ENCODE measurements at regions not wholly inside any gene's neighbourhood (a gene's known extent, or its start where the extent isn't known, plus 50 kb on each side); places are given as distances from the start of the nearest gene placed in this dataset.

DNA sequence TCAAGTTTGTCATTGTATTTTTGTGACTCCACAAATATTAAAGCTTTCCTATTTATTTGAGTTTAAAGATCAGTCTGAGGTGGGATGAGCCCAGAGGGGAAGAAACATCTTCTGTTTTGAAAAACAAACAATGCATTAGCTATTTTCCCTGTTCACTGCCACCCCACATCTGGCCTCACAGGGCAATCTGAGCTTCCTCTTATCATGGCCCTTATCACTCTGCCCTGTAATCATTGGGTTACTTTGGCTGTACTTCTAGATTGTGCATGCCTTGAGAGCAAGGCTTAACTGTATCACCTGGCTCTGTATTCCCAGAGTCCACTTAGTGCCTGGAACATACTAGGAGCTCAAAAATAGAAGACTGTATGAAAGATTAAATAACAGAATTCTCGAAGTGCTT lies 241.6 kb upstream of the NT5C1B start (continued):
- TF ChIP-seq, protein P1, sequence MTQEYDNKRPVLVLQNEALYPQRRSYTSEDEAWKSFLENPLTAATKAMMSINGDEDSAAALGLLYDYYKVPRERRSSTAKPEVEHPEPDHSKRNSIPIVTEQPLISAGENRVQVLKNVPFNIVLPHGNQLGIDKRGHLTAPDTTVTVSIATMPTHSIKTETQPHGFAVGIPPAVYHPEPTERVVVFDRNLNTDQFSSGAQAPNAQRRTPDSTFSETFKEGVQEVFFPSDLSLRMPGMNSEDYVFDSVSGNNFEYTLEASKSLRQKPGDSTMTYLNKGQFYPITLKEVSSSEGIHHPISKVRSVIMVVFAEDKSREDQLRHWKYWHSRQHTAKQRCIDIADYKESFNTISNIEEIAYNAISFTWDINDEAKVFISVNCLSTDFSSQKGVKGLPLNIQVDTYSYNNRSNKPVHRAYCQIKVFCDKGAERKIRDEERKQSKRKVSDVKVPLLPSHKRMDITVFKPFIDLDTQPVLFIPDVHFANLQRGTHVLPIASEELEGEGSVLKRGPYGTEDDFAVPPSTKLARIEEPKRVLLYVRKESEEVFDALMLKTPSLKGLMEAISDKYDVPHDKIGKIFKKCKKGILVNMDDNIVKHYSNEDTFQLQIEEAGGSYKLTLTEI (CRISPR knock-in tag; conservative IDR thresholded peaks at IDR 0.05), result no peak
- no peak for TF ChIP-seq ARHGAP35 (CRISPR knock-in tag; IDR thresholded peaks at IDR 0.05; ENCODE audit: borderline replicate concordance)
- no peak for TF ChIP-seq SUZ12 (IDR thresholded peaks at IDR 0.05; ENCODE audit: low read depth, low read length)
- no peak for TF ChIP-seq SP4 (CRISPR knock-in tag; IDR thresholded peaks at IDR 0.05)
- no peak for TF ChIP-seq YEATS4 (CRISPR knock-in tag; IDR thresholded peaks at IDR 0.05; ENCODE audit: borderline replicate concordance)
- TF ChIP-seq, protein P2, sequence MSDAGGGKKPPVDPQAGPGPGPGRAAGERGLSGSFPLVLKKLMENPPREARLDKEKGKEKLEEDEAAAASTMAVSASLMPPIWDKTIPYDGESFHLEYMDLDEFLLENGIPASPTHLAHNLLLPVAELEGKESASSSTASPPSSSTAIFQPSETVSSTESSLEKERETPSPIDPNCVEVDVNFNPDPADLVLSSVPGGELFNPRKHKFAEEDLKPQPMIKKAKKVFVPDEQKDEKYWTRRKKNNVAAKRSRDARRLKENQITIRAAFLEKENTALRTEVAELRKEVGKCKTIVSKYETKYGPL (CRISPR knock-in tag; IDR thresholded peaks at IDR 0.05), result no peak
- no peak for TF ChIP-seq ZNF747 (CRISPR knock-in tag; IDR thresholded peaks at IDR 0.05; ENCODE audit: borderline replicate concordance)
- TF ChIP-seq ZNF790 (CRISPR knock-in tag; IDR thresholded peaks at IDR 0.05; ENCODE audit: borderline replicate concordance), result no peak
- TF ChIP-seq, protein P3, sequence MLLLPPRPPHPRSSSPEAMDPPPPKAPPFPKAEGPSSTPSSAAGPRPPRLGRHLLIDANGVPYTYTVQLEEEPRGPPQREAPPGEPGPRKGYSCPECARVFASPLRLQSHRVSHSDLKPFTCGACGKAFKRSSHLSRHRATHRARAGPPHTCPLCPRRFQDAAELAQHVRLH (CRISPR knock-in tag; IDR thresholded peaks at IDR 0.05; ENCODE audit: borderline replicate concordance, low read depth), result no peak
- TF ChIP-seq, protein P4, sequence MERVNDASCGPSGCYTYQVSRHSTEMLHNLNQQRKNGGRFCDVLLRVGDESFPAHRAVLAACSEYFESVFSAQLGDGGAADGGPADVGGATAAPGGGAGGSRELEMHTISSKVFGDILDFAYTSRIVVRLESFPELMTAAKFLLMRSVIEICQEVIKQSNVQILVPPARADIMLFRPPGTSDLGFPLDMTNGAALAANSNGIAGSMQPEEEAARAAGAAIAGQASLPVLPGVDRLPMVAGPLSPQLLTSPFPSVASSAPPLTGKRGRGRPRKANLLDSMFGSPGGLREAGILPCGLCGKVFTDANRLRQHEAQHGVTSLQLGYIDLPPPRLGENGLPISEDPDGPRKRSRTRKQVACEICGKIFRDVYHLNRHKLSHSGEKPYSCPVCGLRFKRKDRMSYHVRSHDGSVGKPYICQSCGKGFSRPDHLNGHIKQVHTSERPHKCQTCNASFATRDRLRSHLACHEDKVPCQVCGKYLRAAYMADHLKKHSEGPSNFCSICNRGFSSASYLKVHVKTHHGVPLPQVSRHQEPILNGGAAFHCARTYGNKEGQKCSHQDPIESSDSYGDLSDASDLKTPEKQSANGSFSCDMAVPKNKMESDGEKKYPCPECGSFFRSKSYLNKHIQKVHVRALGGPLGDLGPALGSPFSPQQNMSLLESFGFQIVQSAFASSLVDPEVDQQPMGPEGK (CRISPR knock-in tag; IDR thresholded peaks at IDR 0.05), result peak; percentile 31; the same call in 1 of the 2 replicates
- no peak for TF ChIP-seq ZNF780A (CRISPR knock-in tag; IDR thresholded peaks at IDR 0.05)
- TF ChIP-seq ZNF567 (CRISPR knock-in tag; IDR thresholded peaks at IDR 0.05; ENCODE audit: borderline replicate concordance), result no peak
- no peak for TF ChIP-seq NFATC3 (CRISPR knock-in tag; IDR thresholded peaks at IDR 0.05)
